ENCODE measurements at regions not wholly inside any gene's neighbourhood (a gene's known extent, or its start where the extent isn't known, plus 50 kb on each side); places are given as distances from the start of the nearest gene placed in this dataset.

GRCh38 chr6:17039266-17039665 lies 62.6 kb upstream of the STMND1 start:
- Histone ChIP-seq H3K27me3 (replicated peaks; ENCODE audit: insufficient read depth) (no peaks in the 10 kb centered on the region), H3K4me1 (replicated peaks) (no peaks in the 10 kb centered on the region), H3K36me3 (no peaks in the 10 kb centered on the region), H3K27ac (no peak overlapping the region), H3K9me3 (no peaks in the 10 kb centered on the region), H3K4me3 (no peak overlapping the region)
- intact Hi-C loops (cut with DNase I): no loop called here
- WGBS: 84% methylated on average over 4 of the region's 4 CpGs
- TF ChIP-seq POLR2AphosphoS5 (IDR thresholded peaks at IDR 0.05) (no peak), POLR2A (IDR thresholded peaks at IDR 0.05) (no peak)
- TF ChIP-seq, protein P1, sequence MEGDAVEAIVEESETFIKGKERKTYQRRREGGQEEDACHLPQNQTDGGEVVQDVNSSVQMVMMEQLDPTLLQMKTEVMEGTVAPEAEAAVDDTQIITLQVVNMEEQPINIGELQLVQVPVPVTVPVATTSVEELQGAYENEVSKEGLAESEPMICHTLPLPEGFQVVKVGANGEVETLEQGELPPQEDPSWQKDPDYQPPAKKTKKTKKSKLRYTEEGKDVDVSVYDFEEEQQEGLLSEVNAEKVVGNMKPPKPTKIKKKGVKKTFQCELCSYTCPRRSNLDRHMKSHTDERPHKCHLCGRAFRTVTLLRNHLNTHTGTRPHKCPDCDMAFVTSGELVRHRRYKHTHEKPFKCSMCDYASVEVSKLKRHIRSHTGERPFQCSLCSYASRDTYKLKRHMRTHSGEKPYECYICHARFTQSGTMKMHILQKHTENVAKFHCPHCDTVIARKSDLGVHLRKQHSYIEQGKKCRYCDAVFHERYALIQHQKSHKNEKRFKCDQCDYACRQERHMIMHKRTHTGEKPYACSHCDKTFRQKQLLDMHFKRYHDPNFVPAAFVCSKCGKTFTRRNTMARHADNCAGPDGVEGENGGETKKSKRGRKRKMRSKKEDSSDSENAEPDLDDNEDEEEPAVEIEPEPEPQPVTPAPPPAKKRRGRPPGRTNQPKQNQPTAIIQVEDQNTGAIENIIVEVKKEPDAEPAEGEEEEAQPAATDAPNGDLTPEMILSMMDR (IDR thresholded peaks at IDR 0.05): no peak
- DNase-seq (ENCODE audit: low spot score): no peak

DNA sequence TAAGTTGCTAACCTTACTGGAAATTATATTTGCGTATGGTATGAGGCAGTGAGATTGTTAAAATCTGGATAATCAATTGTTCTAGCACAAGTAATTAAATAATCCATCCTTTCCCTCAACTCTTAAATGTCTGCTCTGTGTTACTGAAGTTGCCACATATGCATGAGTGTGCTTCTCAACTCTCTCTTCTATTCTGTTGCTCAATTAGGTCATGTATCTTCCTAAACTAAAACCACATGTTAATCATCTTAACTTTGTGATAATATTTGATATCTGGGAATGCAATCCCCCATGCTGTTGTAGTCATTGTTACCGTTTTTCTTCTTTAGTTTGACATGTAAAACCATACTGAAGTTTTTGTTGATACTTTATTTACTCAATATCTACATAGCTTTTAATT lies 63.5 kb upstream of the STMND1 start:
- Histone ChIP-seq H3K27ac (no peak overlapping the region), H3K4me3 (no peak overlapping the region), H3K9me3 (no peaks in the 10 kb centered on the region), H3K36me3 (no peaks in the 10 kb centered on the region), H3K27me3 (replicated peaks; ENCODE audit: insufficient read depth) (no peaks in the 10 kb centered on the region), H3K4me1 (replicated peaks) (no peaks in the 10 kb centered on the region)
- TF ChIP-seq POLR2A (IDR thresholded peaks at IDR 0.05) (no peak), POLR2AphosphoS5 (IDR thresholded peaks at IDR 0.05) (no peak)
- TF ChIP-seq, protein P1 (IDR thresholded peaks at IDR 0.05): no peak
- 84% methylated on average over 2 of the region's 2 CpGs for WGBS
- no peak for DNase-seq (ENCODE audit: low spot score)
- intact Hi-C loops (cut with DNase I): no loop called here

- Histone ChIP-seq H3K36me3 (no peaks in the 10 kb centered on the region), H3K4me1 (replicated peaks) (no peaks in the 10 kb centered on the region), H3K27ac (no peak overlapping the region), H3K9me3 (no peaks in the 10 kb centered on the region), H3K4me3 (no peak overlapping the region), H3K27me3 (replicated peaks; ENCODE audit: insufficient read depth) (no peaks in the 10 kb centered on the region)
- 65% methylated on average over 5 of the region's 5 CpGs for WGBS
- DNase-seq (ENCODE audit: low spot score): no peak
- intact Hi-C loops (cut with DNase I): no loop called here
- TF ChIP-seq POLR2A (IDR thresholded peaks at IDR 0.05): no peak
These were observed 65.8 kb upstream of the STMND1 start for GRCh38 chr6:17036065-17036393.

GRCh38 chr6:17035257-17036064 lies 66.4 kb upstream of the STMND1 start:
- TF ChIP-seq, protein P1 (IDR thresholded peaks at IDR 0.05): no peak
- no peak for TF ChIP-seq POLR2A (IDR thresholded peaks at IDR 0.05)
- TF ChIP-seq POLR2AphosphoS5 (IDR thresholded peaks at IDR 0.05): no peak
- intact Hi-C loops (cut with DNase I): no loop called here

GRCh38 chr6:17033746-17034145 lies 68.1 kb upstream of the STMND1 start:
- Histone ChIP-seq H3K4me3 (no peak overlapping the region), H3K9me3 (no peaks in the 10 kb centered on the region), H3K27ac (no peak overlapping the region), H3K27me3 (replicated peaks; ENCODE audit: insufficient read depth) (no peaks in the 10 kb centered on the region), H3K36me3 (no peaks in the 10 kb centered on the region), H3K4me1 (replicated peaks) (no peaks in the 10 kb centered on the region)
- no peak for DNase-seq (ENCODE audit: low spot score)
- intact Hi-C loops (cut with DNase I): no loop called here
- 65% methylated on average over 4 of the region's 4 CpGs for WGBS
- TF ChIP-seq POLR2A (IDR thresholded peaks at IDR 0.05) (no peak), POLR2AphosphoS5 (IDR thresholded peaks at IDR 0.05) (no peak)
- TF ChIP-seq, protein P1 (IDR thresholded peaks at IDR 0.05): no peak

More at GRCh38 chr6:17035257-17036064, 66.4 kb upstream of the STMND1 start:
- no peaks in the 10 kb centered on the region for H3K36me3 ChIP-seq
- H3K4me1 ChIP-seq (replicated peaks): no peaks in the 10 kb centered on the region
- H3K27ac ChIP-seq: no peak overlapping the region
- H3K9me3 ChIP-seq: no peaks in the 10 kb centered on the region
- DNase-seq (ENCODE audit: low spot score): no peak
- H3K4me3 ChIP-seq: no peak overlapping the region
- 49% methylated on average over 8 of the region's 8 CpGs for WGBS
- H3K27me3 ChIP-seq (replicated peaks; ENCODE audit: insufficient read depth): no peaks in the 10 kb centered on the region

Data from prostate gland (tissue), 2 donors.